CD14-positive monocyte (primary cell): ENCODE measurements at regions not wholly inside any gene's neighbourhood (a gene's known extent, or its start where the extent isn't known, plus 50 kb on each side); places are given as distances from the start of the nearest gene placed in this dataset.

Source experiments
- DNase-seq, 3 donors: peaks; one replicate each; pipeline ENCODE4 v3.0.0-alpha.2; 2011 to 2022
- H2AFZ ChIP-seq: 2 replicates; pipeline ENCODE4 v1.6.0; 2012; ENCODE audit warnings: mild to moderate bottlenecking, low read depth, low read length, inconsistent platforms; ENCODE audit not compliant: insufficient read depth, poor library complexity, severe bottlenecking
- H3K27ac ChIP-seq, 2 donors: 1 replicate in 1 of 2; 2 replicates in 1 of 2; pipeline ENCODE4 v1.5.1; 2012 to 2013; ENCODE audit warnings: low read length in 2 of 2, control low read depth in 1 of 2, inconsistent platforms in 1 of 2, low read depth in 1 of 2, mild to moderate bottlenecking in 1 of 2
- H3K27me3 ChIP-seq, 2 donors: one replicate each; pipeline versions ENCODE4 v1.6.0 to v1.6.1; 2011 to 2013; ENCODE audit warnings: low read length in 2 of 2; ENCODE audit not compliant: control insufficient read depth in 2 of 2, insufficient read depth in 2 of 2
- H3K36me3 ChIP-seq, 2 donors: replicated peaks in 1 of 2; 1 replicate in 1 of 2; 2 replicates in 1 of 2; pipeline versions ENCODE4 v1.5.1 to v1.6.1; 2012 to 2013; ENCODE audit warnings: low read length in 2 of 2, control low read depth in 1 of 2, inconsistent platforms in 1 of 2, mild to moderate bottlenecking in 1 of 2; ENCODE audit not compliant: insufficient read depth in 2 of 2, control insufficient read depth in 1 of 2
- H3K4me1 ChIP-seq, 2 donors: 1 replicate in 1 of 2; 2 replicates in 1 of 2; pipeline versions ENCODE4 v1.5.1 to v1.6.1; 2012 to 2013; ENCODE audit warnings: low read length in 2 of 2, control low read depth in 1 of 2, inconsistent platforms in 1 of 2, mild to moderate bottlenecking in 1 of 2, moderate library complexity in 1 of 2; ENCODE audit not compliant: insufficient read depth in 2 of 2, control insufficient read depth in 1 of 2
- H3K4me2 ChIP-seq: replicated peaks from 2 replicates; pipeline ENCODE3; 2012; ENCODE audit warnings: low read length, moderate library complexity, mild to moderate bottlenecking; ENCODE audit not compliant: poor library complexity, severe bottlenecking; ENCODE audit errors: extremely low read depth
- H3K4me3 ChIP-seq, 3 experiments: fragments of 200-600 bp in 1 of 3; sonication (generic) in 1 of 3; replicated peaks in 1 of 3; 1 replicate in 2 of 3; 2 replicates in 1 of 3; pipeline ENCODE4 v1.5.1; 2011 to 2013; ENCODE audit warnings: low read length in 3 of 3, mild to moderate bottlenecking in 3 of 3, control low read depth in 2 of 3, low read depth in 2 of 3, inconsistent platforms in 1 of 3, moderate library complexity in 1 of 3
- H3K79me2 ChIP-seq: 2 replicates; pipeline ENCODE4 v1.6.0; 2012; ENCODE audit warnings: mild to moderate bottlenecking, control low read depth, inconsistent platforms, low read length, moderate library complexity; ENCODE audit not compliant: insufficient read depth
- H3K9ac ChIP-seq: 2 replicates; pipeline ENCODE4 v1.6.0; 2017; ENCODE audit warnings: low read length, mild to moderate bottlenecking; ENCODE audit not compliant: insufficient read depth, poor library complexity, severe bottlenecking
- H3K9me3 ChIP-seq, 2 donors: replicated peaks in 1 of 2; 1 replicate in 1 of 2; 2 replicates in 1 of 2; pipeline versions ENCODE4 v1.5.1 to v1.6.1; 2012 to 2013; ENCODE audit warnings: low read length in 2 of 2, control low read depth in 1 of 2; ENCODE audit not compliant: control insufficient read depth in 1 of 2, insufficient read depth in 1 of 2
- H4K20me1 ChIP-seq: 2 replicates; pipeline ENCODE4 v1.6.0; 2012; ENCODE audit warnings: mild to moderate bottlenecking, low read length, control low read depth, moderate library complexity; ENCODE audit not compliant: insufficient read depth
- H3K27ac Mint-ChIP-seq, 7 donors: one replicate each; pipeline ENCODE4 v1.8.0; 2020; ENCODE audit warnings: mild to moderate bottlenecking in 7 of 7, mixed read lengths in 7 of 7, moderate library complexity in 6 of 7, inconsistent platforms in 2 of 7
- H3K27me3 Mint-ChIP-seq, 3 donors: one replicate each; pipeline ENCODE4 v1.8.0; 2021 to 2022; ENCODE audit warnings: low read depth in 3 of 3, mild to moderate bottlenecking in 3 of 3, mixed read lengths in 3 of 3, moderate library complexity in 3 of 3, inconsistent platforms in 1 of 3
- H3K36me3 Mint-ChIP-seq, 2 donors: one replicate each; pipeline ENCODE4 v1.8.0; 2020; ENCODE audit warnings: mixed read lengths in 2 of 2, inconsistent platforms in 1 of 2, mild to moderate bottlenecking in 1 of 2
- H3K4me1 Mint-ChIP-seq: one replicate; pipeline ENCODE4 v1.8.0; 2020; ENCODE audit warnings: mild to moderate bottlenecking, mixed read lengths
- H3K4me3 Mint-ChIP-seq, 2 donors: one replicate each; pipeline ENCODE4 v1.8.0; 2020; ENCODE audit warnings: mild to moderate bottlenecking in 2 of 2, mixed read lengths in 2 of 2, moderate library complexity in 1 of 2
- H3K9me3 Mint-ChIP-seq, 7 donors: one replicate each; pipeline ENCODE4 v1.8.0; 2020 to 2022; ENCODE audit warnings: mixed read lengths in 7 of 7, mild to moderate bottlenecking in 6 of 7, moderate library complexity in 6 of 7, inconsistent platforms in 2 of 7
- WGBS: methylation state at CpG from one replicate; pipeline ENCODE4 v1.1.5; 2013; ENCODE audit warnings: missing lambda C conversion rate; ENCODE audit not compliant: insufficient coverage; 5-methylcytosine and 5-hydroxymethylcytosine counted together
- intact Hi-C, 2 donors: fragments of 100-400 bp; cut with micrococcal nuclease; formaldehyde crosslinking; loops; one replicate each; pipeline versions ENCODE4 v1.15.0 to v1.15.1; 2023
- TF ChIP-seq, protein P1 (sequence below): fragments of 200-600 bp; IDR thresholded peaks from one replicate; pipeline ENCODE4 v1.8.0; 2022; ENCODE audit warnings: antibody characterized with exemption, mild to moderate bottlenecking

DNA sequence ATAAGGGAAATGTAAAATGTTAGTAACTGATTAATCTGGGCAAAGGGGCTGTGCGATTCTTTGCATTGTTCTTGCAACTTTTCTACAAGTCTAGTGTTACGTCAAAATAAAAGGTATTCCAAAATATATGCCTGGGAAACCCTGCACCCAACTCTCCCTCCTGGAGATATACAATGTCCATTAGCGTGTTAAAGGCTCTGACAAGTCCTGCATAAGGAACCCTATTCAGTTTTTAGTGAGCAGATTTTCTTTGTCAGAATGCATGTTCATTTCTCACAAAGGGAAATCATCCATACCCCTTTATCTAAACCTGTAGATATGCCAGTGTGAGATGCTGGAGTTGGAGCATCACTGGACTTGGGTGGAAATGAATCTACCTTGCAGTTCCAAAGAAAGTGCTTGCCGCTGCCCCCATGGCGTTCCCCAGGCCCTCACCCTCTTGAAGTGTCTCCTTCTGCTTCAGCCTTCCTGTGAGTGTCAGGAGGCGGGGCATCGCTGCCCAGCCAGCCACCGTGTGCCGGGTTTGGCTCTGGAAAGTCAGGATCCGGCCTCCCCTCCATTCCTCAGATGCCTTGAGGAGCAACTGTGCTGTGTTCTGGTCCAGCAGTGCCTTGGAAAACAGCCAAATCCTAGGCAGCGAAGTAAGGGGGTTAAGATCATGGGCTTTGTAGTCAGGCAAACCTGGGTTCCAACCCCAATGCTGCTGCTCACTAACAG, 85.5 kb downstream of the RMI2 start:
- H3K27ac ChIP-seq, result no peak overlapping the region
- peaks cover 12% of the 10 kb centered on the region for H3K4me1 Mint-ChIP-seq
- peaks cover 0 to 15% (median 2%) of the 10 kb centered on the region in 7 donors for H3K9me3 Mint-ChIP-seq
- no peaks in the 10 kb centered on the region for H3K27me3 ChIP-seq
- no peaks in the 10 kb centered on the region for H3K79me2 ChIP-seq
- no peak for DNase-seq
- H3K4me3 ChIP-seq, result no peak overlapping the region
- 95% methylated on average over 7 of the region's 11 CpGs for whole genome bisulfite sequencing
- H2AFZ ChIP-seq, result no peak overlapping the region
- intact Hi-C loops, result no loop called here
- peaks cover 3 to 6% of the 10 kb centered on the region in 2 donors for H3K4me1 ChIP-seq
- H3K9me3 ChIP-seq, result peaks cover 0 to 6% of the 10 kb centered on the region in 2 donors
- H3K36me3 Mint-ChIP-seq, result no peaks in the 10 kb centered on the region
- no peak overlapping the region for H3K4me2 ChIP-seq
- no peak overlapping the region for H3K9ac ChIP-seq
- no peaks in the 10 kb centered on the region for H4K20me1 ChIP-seq
- no peak overlapping the region for H3K4me3 Mint-ChIP-seq
- TF ChIP-seq, protein P1, sequence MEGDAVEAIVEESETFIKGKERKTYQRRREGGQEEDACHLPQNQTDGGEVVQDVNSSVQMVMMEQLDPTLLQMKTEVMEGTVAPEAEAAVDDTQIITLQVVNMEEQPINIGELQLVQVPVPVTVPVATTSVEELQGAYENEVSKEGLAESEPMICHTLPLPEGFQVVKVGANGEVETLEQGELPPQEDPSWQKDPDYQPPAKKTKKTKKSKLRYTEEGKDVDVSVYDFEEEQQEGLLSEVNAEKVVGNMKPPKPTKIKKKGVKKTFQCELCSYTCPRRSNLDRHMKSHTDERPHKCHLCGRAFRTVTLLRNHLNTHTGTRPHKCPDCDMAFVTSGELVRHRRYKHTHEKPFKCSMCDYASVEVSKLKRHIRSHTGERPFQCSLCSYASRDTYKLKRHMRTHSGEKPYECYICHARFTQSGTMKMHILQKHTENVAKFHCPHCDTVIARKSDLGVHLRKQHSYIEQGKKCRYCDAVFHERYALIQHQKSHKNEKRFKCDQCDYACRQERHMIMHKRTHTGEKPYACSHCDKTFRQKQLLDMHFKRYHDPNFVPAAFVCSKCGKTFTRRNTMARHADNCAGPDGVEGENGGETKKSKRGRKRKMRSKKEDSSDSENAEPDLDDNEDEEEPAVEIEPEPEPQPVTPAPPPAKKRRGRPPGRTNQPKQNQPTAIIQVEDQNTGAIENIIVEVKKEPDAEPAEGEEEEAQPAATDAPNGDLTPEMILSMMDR, result no peak
- H3K27ac Mint-ChIP-seq, result no peak overlapping the region
- H3K36me3 ChIP-seq, result no peaks in the 10 kb centered on the region
- H3K27me3 Mint-ChIP-seq, result peaks cover 1% of the 10 kb centered on the region in 3 donors

GRCh38 chr16:11431915-11432465, 86.7 kb downstream of the RMI2 start:
- Histone ChIP-seq H3K9ac (no peak overlapping the region), H3K9me3 (peaks cover 0 to 6% of the 10 kb centered on the region in 2 donors), H3K36me3 (no peaks in the 10 kb centered on the region), H3K4me3 (no peak overlapping the region), H3K79me2 (no peaks in the 10 kb centered on the region), H3K27ac (no peak overlapping the region), H2AFZ (no peak overlapping the region), H3K4me1 (peaks cover 3 to 6% of the 10 kb centered on the region in 2 donors), H3K4me2 (no peak overlapping the region), H4K20me1 (no peaks in the 10 kb centered on the region), H3K27me3 (no peaks in the 10 kb centered on the region)
- Mint-ChIP-seq H3K4me3 (no peak overlapping the region), H3K9me3 (peaks cover 0 to 11% (median 0%) of the 10 kb centered on the region in 7 donors), H3K36me3 (no peaks in the 10 kb centered on the region), H3K27me3 (peaks cover 1 to 4% (median 1%) of the 10 kb centered on the region in 3 donors), H3K27ac (no peak overlapping the region), H3K4me1 (peaks cover 12% of the 10 kb centered on the region)
- WGBS, result 100% methylated on average over 1 of the region's 4 CpGs
- intact Hi-C loops, result no loop called here
- TF ChIP-seq, protein P1, result no peak
- no peak for DNase-seq
